ENCODE measurements at regions not wholly inside any gene's neighbourhood (a gene's known extent, or its start where the extent isn't known, plus 50 kb on each side); places are given as distances from the start of the nearest gene placed in this dataset.
"Not testable (repeated sequence)": the region's sequence is repeated elsewhere in the genome, so short reads cannot be mapped to it uniquely, and the experiment has no call there.

GRCh38 chr6:144568241-144568640 is 283.1 kb downstream of the UTRN start:
- peaks cover 4% of the 10 kb centered on the region for H3K27me3 Mint-ChIP-seq (ENCODE audit: insufficient read depth)
- DNase-seq = no peak
- H3K4me1 Mint-ChIP-seq (ENCODE audit: low read depth) = peaks cover 8% of the 10 kb centered on the region
- H3K4me3 Mint-ChIP-seq = no peak overlapping the region
- H3K27ac Mint-ChIP-seq = no peak overlapping the region; the same call in 1 of the 2 replicates
- H3K9me3 Mint-ChIP-seq = no peaks in the 10 kb centered on the region; the same call in 1 of the 2 replicates
- peaks cover 32% of the 10 kb centered on the region for H3K36me3 Mint-ChIP-seq (ENCODE audit: low read depth)
- TF ChIP-seq CTCF (IDR thresholded peaks at IDR 0.05) = no peak

GRCh38 chr6:144572541-144572940 is 287.4 kb downstream of the UTRN start:
- H3K4me3 Mint-ChIP-seq; H3K27me3 Mint-ChIP-seq (ENCODE audit: insufficient read depth); DNase-seq; H3K27ac Mint-ChIP-seq; H3K9me3 Mint-ChIP-seq: not testable (repeated sequence)
- peaks cover 19% of the 10 kb centered on the region for H3K4me1 Mint-ChIP-seq (ENCODE audit: low read depth)
- peaks cover 40% of the 10 kb centered on the region for H3K36me3 Mint-ChIP-seq (ENCODE audit: low read depth)

- TF ChIP-seq CTCF (IDR thresholded peaks at IDR 0.05) = no peak
- peak overlapping the region; percentile 48; the same call in 1 of the 2 replicates for H3K27ac Mint-ChIP-seq
- H3K4me1 Mint-ChIP-seq (ENCODE audit: low read depth) = peaks cover 28% of the 10 kb centered on the region
- DNase-seq = no peak
- H3K4me3 Mint-ChIP-seq = no peak overlapping the region
- peaks cover 4% of the 10 kb centered on the region for H3K27me3 Mint-ChIP-seq (ENCODE audit: insufficient read depth)
- no peaks in the 10 kb centered on the region; the same call in 1 of the 2 replicates for H3K9me3 Mint-ChIP-seq
- peaks cover 38% of the 10 kb centered on the region for H3K36me3 Mint-ChIP-seq (ENCODE audit: low read depth)
Observed at GRCh38 chr6:144574796-144575195, 289.7 kb downstream of the UTRN start.

- H3K27me3 Mint-ChIP-seq (ENCODE audit: insufficient read depth) = peaks cover 2% of the 10 kb centered on the region; the same call in 1 of the 2 replicates
- H3K4me1 Mint-ChIP-seq (ENCODE audit: low read depth) = peaks cover 33% of the 10 kb centered on the region
- TF ChIP-seq CTCF (IDR thresholded peaks at IDR 0.05) = no peak
- no peaks in the 10 kb centered on the region; the same call in 1 of the 2 replicates for H3K9me3 Mint-ChIP-seq
- peaks cover 41% of the 10 kb centered on the region for H3K36me3 Mint-ChIP-seq (ENCODE audit: low read depth)
- DNase-seq = no peak
- no peak overlapping the region for H3K27ac Mint-ChIP-seq
- no peak overlapping the region for H3K4me3 Mint-ChIP-seq
Observed at GRCh38 chr6:144575327-144575726, 290.2 kb downstream of the UTRN start.

GRCh38 chr6:144576871-144577270 is 291.7 kb downstream of the UTRN start:
- no peak overlapping the region for H3K4me3 Mint-ChIP-seq
- H3K9me3 Mint-ChIP-seq = no peaks in the 10 kb centered on the region; the same call in 1 of the 2 replicates
- no peak for DNase-seq
- H3K27ac Mint-ChIP-seq = no peak overlapping the region
- peaks cover 41% of the 10 kb centered on the region for H3K36me3 Mint-ChIP-seq (ENCODE audit: low read depth)
- TF ChIP-seq CTCF (IDR thresholded peaks at IDR 0.05) = no peak
- no peaks in the 10 kb centered on the region for H3K27me3 Mint-ChIP-seq (ENCODE audit: insufficient read depth)
- peaks cover 47% of the 10 kb centered on the region for H3K4me1 Mint-ChIP-seq (ENCODE audit: low read depth)

GRCh38 chr6:144578385-144579350 is 293.5 kb downstream of the UTRN start:
- Mint-ChIP-seq H3K4me1 (ENCODE audit: low read depth) (peaks cover 64% of the 10 kb centered on the region), H3K27ac (peak overlapping the region; percentile 79), H3K36me3 (ENCODE audit: low read depth) (peaks cover 27% of the 10 kb centered on the region), H3K9me3 (no peaks in the 10 kb centered on the region), H3K27me3 (ENCODE audit: insufficient read depth) (no peaks in the 10 kb centered on the region; the same call in 1 of the 2 replicates), H3K4me3 (no peak overlapping the region)
- no peak for TF ChIP-seq CTCF (IDR thresholded peaks at IDR 0.05)
- DNase-seq = peak; percentile 48

All from HFFc6 (cell line).